OCI-LY7 (cell line): ENCODE measurements at regions not wholly inside any gene's neighbourhood (a gene's known extent, or its start where the extent isn't known, plus 50 kb on each side); places are given as distances from the start of the nearest gene placed in this dataset.

Source experiments
- CTCF ChIP-seq: fragments of 200-600 bp; sonication (generic); conservative IDR thresholded peaks from 2 replicates; pipeline ENCODE4 v1.5.1; 2014; ENCODE audit warnings: mild to moderate bottlenecking, antibody characterized with exemption, low read length, moderate library complexity, mixed read lengths
- EZH2phosphoT487 ChIP-seq: fragments of 200-600 bp; sonication (generic); IDR thresholded peaks from 2 replicates; pipeline ENCODE4 v1.6.1; 2018; ENCODE audit warnings: low read depth, borderline replicate concordance, mild to moderate bottlenecking, mixed run types, antibody characterized with exemption, low read length, moderate library complexity, mixed read lengths

- TF ChIP-seq CTCF = no peak
- TF ChIP-seq EZH2phosphoT487 = no peak
Measured at GRCh38 chr10:54961040-54961439, 160.0 kb upstream of the PCDH15 start.
